ENCODE measurements at regions not wholly inside any gene's neighbourhood (a gene's known extent, or its start where the extent isn't known, plus 50 kb on each side); places are given as distances from the start of the nearest gene placed in this dataset.

DNA sequence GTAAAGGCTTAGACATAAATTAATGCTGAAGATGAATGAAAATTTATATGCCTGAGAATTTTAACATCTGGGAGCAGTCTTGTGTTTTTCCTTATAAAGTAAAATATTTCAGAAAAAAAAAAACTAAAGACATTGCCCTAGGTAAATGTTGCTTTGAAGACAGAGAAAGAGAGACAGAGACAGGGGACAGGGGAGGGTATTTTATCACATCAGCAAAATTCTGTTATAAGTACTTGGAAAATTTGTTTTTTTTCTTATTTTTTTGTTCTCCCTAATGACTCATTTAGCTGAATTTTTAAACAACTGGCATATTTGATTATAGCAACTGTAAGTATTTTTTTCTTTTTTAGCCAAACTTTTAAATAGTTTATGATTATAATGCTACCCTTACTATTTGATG lies 1540.6 kb upstream of the GBE1 start:
- no peak for DNase-seq (ENCODE audit: low read depth, low spot score)

- no peak for DNase-seq (ENCODE audit: low read depth, low spot score)
Observed at GRCh38 chr3:83317605-83318004, 1556.2 kb upstream of the GBE1 start.

DNA sequence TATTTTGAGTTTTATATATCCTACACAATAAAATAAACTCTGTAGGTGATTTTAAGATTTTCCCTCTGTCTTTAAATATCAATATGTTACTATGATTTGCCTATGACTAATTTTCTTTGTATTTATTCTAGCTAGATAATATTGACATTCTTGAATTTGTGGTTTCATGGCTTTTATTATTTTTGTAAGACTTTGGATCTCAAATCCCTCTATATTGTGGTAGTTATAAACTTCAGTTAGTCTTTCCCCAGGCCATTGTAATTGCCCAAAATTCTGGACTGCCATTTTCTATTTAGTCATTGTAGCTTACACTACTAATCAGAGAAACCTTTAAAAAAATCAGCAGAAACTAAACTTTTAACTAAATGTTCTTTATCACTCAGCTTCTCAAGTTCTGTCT lies 1559.3 kb upstream of the GBE1 start:
- DNase-seq (ENCODE audit: low read depth, low spot score): no peak

DNA sequence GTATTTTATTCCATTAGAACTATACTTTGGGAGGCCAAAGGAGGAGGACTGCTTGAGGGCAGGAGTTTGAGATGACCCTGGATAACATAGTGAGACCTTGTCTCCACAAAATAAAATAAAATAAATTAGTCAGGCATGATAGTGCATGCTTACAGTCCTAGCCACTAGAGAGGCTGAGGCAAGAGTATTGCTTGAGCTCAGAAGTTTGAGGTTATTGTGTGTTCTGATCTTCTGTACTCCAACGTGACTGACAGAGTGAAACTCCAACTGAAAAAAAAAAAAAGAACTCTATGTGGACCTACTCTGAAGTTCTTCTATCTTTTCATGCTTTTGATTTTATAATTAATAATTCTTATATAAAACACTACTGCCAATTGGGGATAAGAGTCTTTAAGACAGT lies 1560.0 kb upstream of the GBE1 start:
- no peak for DNase-seq (ENCODE audit: low read depth, low spot score)

- no peak for DNase-seq (ENCODE audit: low read depth, low spot score)
Observed at GRCh38 chr3:83321891-83322290, 1560.4 kb upstream of the GBE1 start.

- no peak for DNase-seq (ENCODE audit: low read depth, low spot score)
Observed at GRCh38 chr3:83354205-83354604, 1592.8 kb upstream of the GBE1 start.

GRCh38 chr3:83393276-83393675 lies 1565.5 kb upstream of the CADM2 start:
- no peak for DNase-seq (ENCODE audit: low read depth, low spot score)

DNA sequence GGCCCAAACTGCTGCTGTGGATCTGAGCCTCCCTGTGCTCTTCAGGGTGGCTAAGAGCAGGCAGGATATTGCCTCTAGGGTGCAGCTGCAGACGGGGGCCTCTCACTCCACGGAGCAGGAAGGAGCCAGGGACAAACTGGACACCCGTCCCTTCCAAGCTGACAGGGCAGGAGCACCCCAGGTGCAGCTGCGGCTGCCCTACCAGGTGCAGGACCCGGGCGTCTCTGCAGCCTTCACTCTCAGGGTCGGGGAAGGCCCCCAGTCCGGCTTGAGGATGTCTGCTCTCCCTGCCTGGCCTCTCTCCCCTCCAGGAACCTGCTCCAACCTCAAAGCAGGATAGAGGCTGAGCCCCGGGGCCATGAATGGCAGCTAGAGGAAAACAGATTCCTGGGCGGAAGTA lies 1554.9 kb upstream of the CADM2 start:
- no peak for DNase-seq (ENCODE audit: low read depth, low spot score)

- no peak for DNase-seq (ENCODE audit: low read depth, low spot score)
Observed at GRCh38 chr3:83426300-83426699, 1532.5 kb upstream of the CADM2 start.

GRCh38 chr3:83434880-83435587 lies 1523.8 kb upstream of the CADM2 start:
- no peak for DNase-seq (ENCODE audit: low read depth, low spot score)

DNA sequence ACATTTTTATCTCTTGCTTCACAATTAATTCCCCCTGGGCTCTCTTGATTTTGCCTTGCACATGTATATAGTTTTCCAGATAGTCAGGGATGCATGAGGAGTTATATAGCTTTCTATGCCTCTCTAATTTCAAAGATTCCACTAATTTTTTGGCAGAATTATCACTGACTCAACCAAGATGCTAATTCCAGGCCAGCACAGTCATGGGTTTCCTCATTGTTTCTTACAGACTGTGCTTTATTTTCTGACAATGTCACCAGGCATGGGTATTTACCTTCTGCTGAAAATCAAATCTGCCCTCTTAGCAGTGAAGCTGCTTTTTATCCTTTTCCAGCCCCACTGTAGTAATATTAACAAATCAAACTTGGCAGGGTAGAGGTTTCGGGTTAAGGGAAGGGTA lies 1520.6 kb upstream of the CADM2 start:
- no peak for DNase-seq (ENCODE audit: low read depth, low spot score)

DNA sequence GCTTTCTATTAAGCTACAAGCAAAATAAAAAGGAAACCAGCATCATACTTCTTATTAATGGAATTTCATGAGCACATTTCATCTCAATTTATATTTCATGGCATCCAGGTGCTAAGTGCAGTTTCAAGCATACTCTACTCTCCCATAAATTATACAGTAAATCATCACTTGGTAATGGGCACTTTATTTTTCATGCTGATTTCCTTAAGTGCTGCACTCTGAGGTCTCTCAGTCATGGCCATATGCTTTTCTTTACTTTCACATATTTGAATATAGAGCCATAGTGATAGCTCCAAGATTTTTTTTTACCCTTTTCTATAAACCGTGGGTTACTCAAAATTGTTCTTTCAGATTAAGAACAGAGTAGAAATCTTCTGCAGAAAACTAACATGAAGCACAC lies 1505.7 kb upstream of the CADM2 start:
- DNase-seq (ENCODE audit: low read depth, low spot score): no peak

DNA sequence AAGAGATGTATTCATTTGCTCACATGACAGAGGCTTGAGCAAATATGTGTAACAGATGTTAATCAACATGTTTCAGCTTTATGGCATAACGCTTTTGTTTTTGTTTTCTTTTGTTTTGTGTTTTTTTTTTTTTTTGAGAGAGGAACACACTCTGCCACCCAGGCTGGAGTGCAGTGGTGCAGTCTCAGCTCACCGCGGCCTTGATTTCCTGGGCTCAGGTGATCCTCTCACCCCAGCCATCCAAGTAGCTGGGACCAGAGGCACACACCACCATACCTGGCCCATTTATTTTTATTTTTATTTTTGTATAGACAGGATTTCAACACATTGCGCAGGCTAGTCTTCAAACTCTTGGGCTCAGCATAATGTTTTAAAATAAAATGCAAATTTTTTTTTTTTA lies 1504.4 kb upstream of the CADM2 start:
- DNase-seq (ENCODE audit: low read depth, low spot score): no peak

DNA sequence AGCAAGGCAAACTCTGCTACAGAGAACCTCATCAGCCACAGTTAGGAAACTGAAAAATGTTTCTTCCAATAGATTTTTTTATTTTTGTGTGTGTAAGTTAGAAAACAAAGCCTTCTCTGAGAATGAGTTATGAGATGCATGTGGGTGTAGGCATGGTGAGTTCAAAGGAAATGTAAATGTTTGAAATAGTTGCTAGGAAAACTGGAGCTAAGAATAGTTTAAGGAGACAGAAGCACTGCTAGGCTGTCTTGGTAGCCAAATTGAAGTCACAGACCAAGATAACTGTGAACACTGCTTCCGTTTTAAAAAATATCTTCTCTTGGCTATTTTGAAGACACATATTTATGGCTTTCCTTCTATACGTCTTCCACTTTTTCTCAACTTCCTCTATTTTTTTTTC lies 1501.2 kb upstream of the CADM2 start:
- DNase-seq (ENCODE audit: low read depth, low spot score): no peak

GRCh38 chr3:83460052-83460451 lies 1498.7 kb upstream of the CADM2 start:
- DNase-seq (ENCODE audit: low read depth, low spot score): no peak

DNA sequence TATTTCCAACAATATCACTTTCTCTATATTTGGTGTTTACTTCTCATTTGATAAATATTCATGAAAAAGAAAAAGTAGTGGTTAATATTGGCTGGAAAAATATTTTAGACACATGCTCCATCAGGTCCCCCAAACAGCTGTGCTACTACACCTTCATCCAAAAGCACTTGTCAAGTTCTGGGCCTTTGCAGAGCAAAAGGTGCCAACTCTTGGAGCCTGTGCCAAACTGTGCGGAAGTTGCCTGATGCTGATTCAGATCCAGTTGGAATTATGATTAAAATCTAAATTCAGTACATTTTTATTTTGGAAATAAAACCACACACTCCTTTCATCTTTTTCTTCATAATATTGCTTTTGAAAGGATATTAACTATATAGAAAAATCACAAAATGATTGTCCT lies 1497.4 kb upstream of the CADM2 start:
- no peak for DNase-seq (ENCODE audit: low read depth, low spot score)

DNA sequence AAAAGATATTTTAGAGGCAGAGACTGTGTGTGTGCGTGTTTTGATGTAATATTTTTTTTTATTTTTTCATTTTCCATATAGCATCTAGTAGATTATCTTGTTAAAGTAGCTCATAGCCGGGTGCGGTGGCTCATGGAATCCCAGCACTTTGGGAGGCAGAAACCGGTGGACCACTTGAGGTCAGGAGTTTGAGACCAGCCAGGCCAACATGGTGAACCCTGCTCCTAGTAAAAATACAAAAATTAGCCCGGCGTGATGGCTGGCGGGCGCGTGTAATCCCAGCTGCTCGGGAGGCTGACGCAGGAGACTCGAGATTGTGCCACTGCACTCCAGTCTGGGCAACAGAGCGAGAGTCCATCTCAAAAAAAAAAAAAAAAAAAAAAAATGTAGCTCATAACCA lies 1481.2 kb upstream of the CADM2 start:
- no peak for DNase-seq (ENCODE audit: low read depth, low spot score)

DNA sequence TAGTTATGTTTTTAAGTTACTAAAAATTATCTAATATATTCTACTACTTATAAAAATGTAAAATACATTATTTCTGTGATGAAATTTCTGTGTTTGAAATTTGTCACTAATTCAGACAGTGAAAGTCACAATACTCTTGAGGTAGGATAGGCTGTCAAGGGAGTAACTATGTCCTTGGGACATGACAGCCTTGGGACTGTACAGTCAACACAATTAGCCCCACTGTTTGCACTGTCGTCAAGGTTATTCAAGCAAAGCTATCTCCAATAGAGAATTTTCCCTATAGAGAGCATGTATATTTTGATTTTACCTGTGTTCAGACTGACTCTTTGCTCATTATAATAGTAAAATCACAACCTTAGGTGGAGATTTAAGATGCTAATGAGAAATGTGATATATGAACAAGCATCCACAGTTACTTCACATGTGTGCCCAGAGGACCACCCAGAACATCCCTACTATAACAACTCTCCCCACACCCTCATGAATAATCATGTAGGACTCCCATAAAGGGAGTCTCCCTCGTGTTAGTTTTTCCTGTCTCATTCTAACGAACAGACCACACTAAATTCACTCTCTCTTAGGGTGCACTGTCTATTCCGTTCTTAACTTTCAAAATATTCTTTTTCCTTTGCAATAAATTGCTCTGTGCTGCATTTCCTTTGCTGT lies 1476.3 kb upstream of the CADM2 start:
- no peak for DNase-seq (ENCODE audit: low read depth, low spot score)

- no peak for DNase-seq (ENCODE audit: low read depth, low spot score)
Observed at GRCh38 chr3:83496462-83496861, 1462.3 kb upstream of the CADM2 start.

GRCh38 chr3:83498361-83499016 lies 1460.3 kb upstream of the CADM2 start:
- DNase-seq (ENCODE audit: low read depth, low spot score): no peak

DNA sequence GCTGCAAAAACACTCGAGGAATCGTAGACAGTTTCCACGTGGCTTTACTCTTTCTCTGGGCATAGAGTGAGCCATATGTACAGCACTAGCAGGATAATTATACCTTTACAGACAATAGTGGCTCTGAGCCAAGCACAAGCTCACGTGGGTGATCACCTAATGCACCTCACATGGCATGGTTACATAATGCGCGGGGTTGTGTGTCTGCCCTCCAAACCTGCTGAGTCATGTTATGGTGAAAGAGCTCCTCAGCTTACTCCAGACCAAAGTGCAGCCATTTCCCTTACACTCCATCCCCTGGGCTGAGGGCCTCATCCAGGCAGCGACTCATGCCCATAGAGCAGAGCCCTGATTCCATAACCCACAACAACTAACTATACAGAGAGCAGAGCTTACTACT lies 1458.4 kb upstream of the CADM2 start:
- no peak for DNase-seq (ENCODE audit: low read depth, low spot score)

GRCh38 chr3:83500931-83501330 lies 1457.9 kb upstream of the CADM2 start:
- no peak for DNase-seq (ENCODE audit: low read depth, low spot score)

GRCh38 chr3:83513051-83513450 lies 1445.7 kb upstream of the CADM2 start:
- DNase-seq (ENCODE audit: low read depth, low spot score): no peak

Data from smooth muscle cell of the brain vasculature (primary cell).